ENCODE measurements at regions not wholly inside any gene's neighbourhood (a gene's known extent, or its start where the extent isn't known, plus 50 kb on each side); places are given as distances from the start of the nearest gene placed in this dataset.

- no peaks in the 10 kb centered on the region for H3K27me3 Mint-ChIP-seq (ENCODE audit: low read depth)
- H3K4me1 Mint-ChIP-seq: peaks cover 12% of the 10 kb centered on the region
- TF ChIP-seq CTCF (IDR thresholded peaks at IDR 0.05; ENCODE audit: unreplicated experiment in 3 of 3): no peak
- H3K27ac Mint-ChIP-seq: no peak overlapping the region
- H3K9me3 Mint-ChIP-seq: peaks cover 2% of the 10 kb centered on the region
- no peak overlapping the region for H3K4me3 Mint-ChIP-seq
- no peaks in the 10 kb centered on the region for H3K36me3 Mint-ChIP-seq (ENCODE audit: low read depth)
Observed at GRCh38 chr4:147064856-147065255, 119.2 kb upstream of the TTC29 start.

GRCh38 chr4:147068564-147068963 lies 122.9 kb upstream of the TTC29 start:
- no peak for TF ChIP-seq CTCF (IDR thresholded peaks at IDR 0.05; ENCODE audit: unreplicated experiment in 3 of 3)
- no peaks in the 10 kb centered on the region for H3K27me3 Mint-ChIP-seq (ENCODE audit: low read depth)

GRCh38 chr4:147071209-147071740 lies 125.6 kb upstream of the TTC29 start:
- Mint-ChIP-seq H3K27ac (no peak overlapping the region), H3K4me1 (no peaks in the 10 kb centered on the region), H3K9me3 (peaks cover 13% of the 10 kb centered on the region), H3K27me3 (ENCODE audit: low read depth) (no peaks in the 10 kb centered on the region), H3K36me3 (ENCODE audit: low read depth) (peaks cover 6% of the 10 kb centered on the region), H3K4me3 (no peak overlapping the region)
- TF ChIP-seq CTCF (IDR thresholded peaks at IDR 0.05; ENCODE audit: unreplicated experiment in 3 of 3): no peak

More at GRCh38 chr4:147068564-147068963, 122.9 kb upstream of the TTC29 start:
- Mint-ChIP-seq H3K4me3 (no peak overlapping the region), H3K27ac (no peak overlapping the region), H3K4me1 (no peaks in the 10 kb centered on the region), H3K36me3 (ENCODE audit: low read depth) (peaks cover 6% of the 10 kb centered on the region), H3K9me3 (peaks cover 11% of the 10 kb centered on the region)

GRCh38 chr4:147076179-147076578 lies 130.5 kb upstream of the TTC29 start:
- no peak for TF ChIP-seq CTCF (IDR thresholded peaks at IDR 0.05; ENCODE audit: unreplicated experiment in 3 of 3)
- Mint-ChIP-seq H3K27ac (no peak overlapping the region), H3K4me1 (peaks cover 15% of the 10 kb centered on the region), H3K36me3 (ENCODE audit: low read depth) (peaks cover 6% of the 10 kb centered on the region), H3K4me3 (no peak overlapping the region), H3K9me3 (peaks cover 14% of the 10 kb centered on the region), H3K27me3 (ENCODE audit: low read depth) (no peaks in the 10 kb centered on the region)

- Mint-ChIP-seq H3K36me3 (ENCODE audit: low read depth) (peaks cover 6% of the 10 kb centered on the region), H3K9me3 (peaks cover 13% of the 10 kb centered on the region), H3K27ac (no peak overlapping the region), H3K27me3 (ENCODE audit: low read depth) (no peaks in the 10 kb centered on the region), H3K4me3 (no peak overlapping the region), H3K4me1 (peaks cover 15% of the 10 kb centered on the region)
- no peak for TF ChIP-seq CTCF (IDR thresholded peaks at IDR 0.05; ENCODE audit: unreplicated experiment in 3 of 3)
Observed at GRCh38 chr4:147076728-147077127, 131.1 kb upstream of the TTC29 start.

GRCh38 chr4:147078362-147078761 lies 132.7 kb upstream of the TTC29 start:
- Mint-ChIP-seq H3K9me3 (peaks cover 8% of the 10 kb centered on the region), H3K27ac (no peak overlapping the region), H3K4me3 (no peak overlapping the region), H3K27me3 (ENCODE audit: low read depth) (no peaks in the 10 kb centered on the region), H3K36me3 (ENCODE audit: low read depth) (peaks cover under 1% of the 10 kb centered on the region), H3K4me1 (peaks cover 15% of the 10 kb centered on the region)
- no peak for TF ChIP-seq CTCF (IDR thresholded peaks at IDR 0.05; ENCODE audit: unreplicated experiment in 3 of 3)

Measured in nephron (organoid).